AG04450 (cell line): ENCODE measurements at regions not wholly inside any gene's neighbourhood (a gene's known extent, or its start where the extent isn't known, plus 50 kb on each side); places are given as distances from the start of the nearest gene placed in this dataset.

Experiments
- CTCF ChIA-PET: fragments of 300-600, 350-600 bp; formaldehyde crosslinking; extraction: SDS; loops from one replicate; lab custom pipeline; 2022; ENCODE audit warnings: antibody characterized with exemption, inconsistent platforms; lab: Charles Lee
- POLR2A ChIA-PET: fragments of 350-600 bp; formaldehyde crosslinking; extraction: SDS; loops from one replicate; lab custom pipeline; 2021; ENCODE audit warnings: antibody characterized with exemption, inconsistent platforms; lab: Yijun Ruan, JAX
- DNase-seq: peaks from one replicate; pipeline ENCODE4 v3.0.0-alpha.2; 2011; ENCODE audit warnings: low read depth, low spot score
- H3K27ac ChIP-seq: one replicate; pipeline ENCODE4 v1.5.1; 2012; ENCODE audit warnings: low read depth, low read length, control low read depth
- H3K27me3 ChIP-seq: one replicate; pipeline ENCODE4 v1.6.0; 2012; ENCODE audit warnings: low read length; ENCODE audit not compliant: control insufficient read depth, insufficient read depth
- H3K4me3 ChIP-seq: 2 replicates; pipeline ENCODE4 v1.5.1; 2011; ENCODE audit warnings: mild to moderate bottlenecking, low read depth, low read length, control low read depth
- H3K9me3 ChIP-seq: 2 replicates; pipeline ENCODE4 v1.5.1; 2012; ENCODE audit warnings: low read length; ENCODE audit not compliant: control insufficient read depth, insufficient read depth
- TF ChIP-seq, protein P1 (sequence below): IDR thresholded peaks from 2 replicates; pipeline ENCODE4 v1.5.1; 2011; ENCODE audit warnings: low read depth, low read length, control low read depth, inconsistent platforms

DNA sequence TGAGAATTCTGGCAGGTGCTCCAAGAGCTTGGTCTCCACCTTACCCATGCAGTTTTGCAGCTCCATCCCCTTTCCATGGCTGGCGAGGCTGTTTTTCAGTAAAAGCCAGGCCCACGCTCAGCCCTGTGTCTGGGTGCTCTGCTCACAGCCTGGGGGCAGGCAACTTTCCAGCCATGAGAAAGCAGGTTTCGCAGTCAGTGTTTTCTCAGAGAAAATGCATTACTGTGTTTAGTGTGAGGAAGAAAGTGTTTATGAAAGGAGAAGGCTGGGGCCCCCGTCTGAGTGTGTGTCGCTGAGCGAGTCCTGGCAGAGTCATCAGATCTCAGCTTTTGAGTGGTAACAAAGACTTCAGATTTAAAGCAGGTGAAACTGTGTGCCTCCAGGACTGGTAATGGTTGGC, 248.1 kb downstream of the IRX1 start:
- TF ChIP-seq, protein P1, sequence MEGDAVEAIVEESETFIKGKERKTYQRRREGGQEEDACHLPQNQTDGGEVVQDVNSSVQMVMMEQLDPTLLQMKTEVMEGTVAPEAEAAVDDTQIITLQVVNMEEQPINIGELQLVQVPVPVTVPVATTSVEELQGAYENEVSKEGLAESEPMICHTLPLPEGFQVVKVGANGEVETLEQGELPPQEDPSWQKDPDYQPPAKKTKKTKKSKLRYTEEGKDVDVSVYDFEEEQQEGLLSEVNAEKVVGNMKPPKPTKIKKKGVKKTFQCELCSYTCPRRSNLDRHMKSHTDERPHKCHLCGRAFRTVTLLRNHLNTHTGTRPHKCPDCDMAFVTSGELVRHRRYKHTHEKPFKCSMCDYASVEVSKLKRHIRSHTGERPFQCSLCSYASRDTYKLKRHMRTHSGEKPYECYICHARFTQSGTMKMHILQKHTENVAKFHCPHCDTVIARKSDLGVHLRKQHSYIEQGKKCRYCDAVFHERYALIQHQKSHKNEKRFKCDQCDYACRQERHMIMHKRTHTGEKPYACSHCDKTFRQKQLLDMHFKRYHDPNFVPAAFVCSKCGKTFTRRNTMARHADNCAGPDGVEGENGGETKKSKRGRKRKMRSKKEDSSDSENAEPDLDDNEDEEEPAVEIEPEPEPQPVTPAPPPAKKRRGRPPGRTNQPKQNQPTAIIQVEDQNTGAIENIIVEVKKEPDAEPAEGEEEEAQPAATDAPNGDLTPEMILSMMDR: no peak
- POLR2A ChIA-PET: no interaction called here
- CTCF ChIA-PET: no interaction called here
- peaks cover 40% of the 10 kb centered on the region for H3K9me3 ChIP-seq
- H3K4me3 ChIP-seq: no peak overlapping the region
- DNase-seq: no peak
- no peaks in the 10 kb centered on the region for H3K27me3 ChIP-seq
- no peak overlapping the region for H3K27ac ChIP-seq

DNA sequence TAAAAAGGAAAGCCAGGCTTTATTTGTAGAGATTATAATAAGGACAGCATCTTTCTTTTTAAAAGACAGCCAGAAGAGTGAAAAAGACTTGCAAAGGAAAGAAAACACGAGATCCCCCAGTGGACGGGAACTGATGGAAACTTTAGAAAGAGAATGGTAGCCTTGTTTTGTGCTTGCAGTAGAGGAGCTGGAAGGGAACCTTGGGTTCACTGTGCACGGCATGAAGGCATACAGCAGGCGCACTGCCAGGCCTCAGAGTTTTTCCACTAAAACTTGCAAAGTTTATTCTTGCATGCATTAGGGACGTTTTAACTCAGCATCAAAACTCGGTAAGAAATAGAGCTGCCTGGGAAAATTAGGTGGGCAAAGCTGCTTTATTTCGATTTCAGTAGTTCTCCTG, 248.6 kb downstream of the IRX1 start:
- Histone ChIP-seq H3K27me3 (no peaks in the 10 kb centered on the region), H3K4me3 (no peak overlapping the region), H3K9me3 (peaks cover 42% of the 10 kb centered on the region), H3K27ac (no peak overlapping the region)
- CTCF ChIA-PET: no interaction called here
- POLR2A ChIA-PET: no interaction called here
- no peak for DNase-seq
- TF ChIP-seq, protein P1: no peak

DNA sequence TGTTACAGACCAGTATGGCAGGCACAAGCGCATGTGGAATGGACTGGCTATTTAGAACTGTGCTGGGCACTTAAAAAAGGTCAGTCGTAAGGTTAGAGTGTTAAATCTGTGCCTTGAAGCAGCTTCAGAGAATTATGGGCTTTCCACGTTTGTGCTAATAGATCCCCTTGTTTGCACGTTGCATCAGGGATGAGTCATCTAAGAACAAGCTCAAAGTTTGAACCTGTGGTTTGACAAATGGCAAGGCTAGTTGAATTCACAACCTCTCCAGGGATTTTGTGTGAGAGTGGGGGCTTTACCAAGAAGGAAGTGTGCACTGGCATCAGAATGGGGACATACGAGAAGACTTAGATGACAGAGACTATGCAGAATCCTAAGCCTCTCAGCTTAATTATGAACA, 249.6 kb downstream of the IRX1 start:
- no peak overlapping the region for H3K4me3 ChIP-seq
- H3K27me3 ChIP-seq: no peaks in the 10 kb centered on the region
- H3K27ac ChIP-seq: no peak overlapping the region
- TF ChIP-seq, protein P1: no peak
- no peak for DNase-seq
- peaks cover 43% of the 10 kb centered on the region for H3K9me3 ChIP-seq
- CTCF ChIA-PET: no interaction called here
- POLR2A ChIA-PET: no interaction called here

DNA sequence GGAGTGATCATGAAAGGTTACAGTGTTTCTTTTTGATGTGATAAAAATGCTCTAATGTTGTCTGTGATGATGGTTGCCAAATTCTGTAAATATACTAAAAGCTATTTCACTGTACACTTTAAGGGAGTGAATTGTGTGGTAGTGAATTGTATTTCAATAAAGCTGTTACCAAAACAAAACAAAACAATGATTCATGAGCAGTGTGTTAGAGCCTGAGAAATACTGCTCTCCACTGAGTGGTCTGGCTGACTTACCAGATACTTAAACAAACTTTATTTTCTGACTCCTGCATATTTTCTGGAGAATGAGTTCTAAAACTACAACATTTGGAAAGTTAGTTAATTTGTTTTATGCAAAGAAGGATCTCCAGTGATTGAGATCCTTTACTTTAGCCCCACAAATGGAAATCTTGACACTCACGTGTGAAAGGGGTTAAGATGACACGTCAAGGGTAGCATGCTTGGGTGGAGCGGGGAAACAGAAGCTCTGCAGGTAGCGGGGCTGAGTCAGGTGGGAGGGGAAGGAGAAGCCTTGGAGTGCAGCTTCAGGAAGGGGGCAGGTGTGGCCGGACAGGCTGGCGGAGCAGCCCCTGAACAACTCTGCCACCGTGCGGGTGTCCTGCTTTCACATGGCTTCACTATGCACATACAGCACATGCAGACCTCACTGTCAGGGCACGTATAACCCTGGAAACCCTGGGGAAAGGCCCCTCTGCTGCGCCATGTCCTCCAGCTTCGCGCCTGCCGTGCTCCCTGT, 256.7 kb downstream of the IRX1 start:
- TF ChIP-seq, protein P1: no peak
- peaks cover 40% of the 10 kb centered on the region for H3K9me3 ChIP-seq
- no peak overlapping the region for H3K27ac ChIP-seq
- ChIA-PET POLR2A (no interaction called here), CTCF (no interaction called here)
- no peaks in the 10 kb centered on the region for H3K27me3 ChIP-seq
- H3K4me3 ChIP-seq: no peak overlapping the region
- DNase-seq: no peak

DNA sequence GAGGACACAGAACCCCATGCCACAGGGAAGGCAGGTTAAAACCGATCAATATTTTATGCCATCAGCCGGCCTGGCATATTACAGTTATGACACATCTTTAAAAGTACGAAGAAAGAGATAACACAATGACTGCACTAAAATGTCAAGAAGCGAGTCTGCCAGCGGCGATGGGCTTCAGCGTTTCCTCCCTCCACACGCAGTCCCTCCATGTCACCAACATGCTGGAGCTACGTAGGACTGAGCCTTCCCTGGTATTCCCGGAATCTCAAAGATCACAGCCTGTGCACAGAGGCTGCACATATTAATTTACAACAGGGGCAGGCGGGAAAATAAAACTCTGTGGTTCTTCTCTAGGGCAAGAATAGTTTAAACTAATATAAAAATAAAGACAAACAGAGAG, 257.7 kb downstream of the IRX1 start:
- POLR2A ChIA-PET: no interaction called here
- Histone ChIP-seq H3K27ac (no peak overlapping the region), H3K4me3 (no peak overlapping the region), H3K27me3 (no peaks in the 10 kb centered on the region), H3K9me3 (peaks cover 45% of the 10 kb centered on the region)
- TF ChIP-seq, protein P1: no peak
- DNase-seq: no peak
- CTCF ChIA-PET: no interaction called here
